Coronary artery (tissue), 2 donors: ENCODE measurements at regions not wholly inside any gene's neighbourhood (a gene's known extent, or its start where the extent isn't known, plus 50 kb on each side); places are given as distances from the start of the nearest gene placed in this dataset.

Experiments
- DNase-seq: peaks from one replicate; pipeline ENCODE4 v3.0.0-alpha.2; 2017; ENCODE audit warnings: low spot score
- H3K27ac ChIP-seq, 2 donors: fragments of 200-600 bp; sonication (generic); one replicate each; pipeline ENCODE4 v1.5.1; 2016 to 2019
- H3K4me3 ChIP-seq: fragments of 200-600 bp; sonication (generic); 2 replicates; pipeline ENCODE4 v1.5.1; 2016; ENCODE audit warnings: mild to moderate bottlenecking, moderate library complexity
- CTCF ChIP-seq: fragments of 200-600 bp; sonication (generic); IDR thresholded peaks from one replicate; pipeline ENCODE4 v1.5.1; 2019; ENCODE audit warnings: antibody characterized with exemption

- TF ChIP-seq CTCF: no peak
- no peak overlapping the region for H3K27ac ChIP-seq
- H3K4me3 ChIP-seq: no peak overlapping the region
- DNase-seq: no peak
These were observed 726.9 kb upstream of the TMPRSS15 start for GRCh38 chr21:19130379-19131028.

GRCh38 chr21:19141511-19141910 lies 737.9 kb upstream of the TMPRSS15 start:
- H3K4me3 ChIP-seq: no peak overlapping the region
- no peak for DNase-seq
- TF ChIP-seq CTCF: no peak
- no peak overlapping the region for H3K27ac ChIP-seq

- no peak overlapping the region for H3K4me3 ChIP-seq
- no peak for DNase-seq
- H3K27ac ChIP-seq: no peak overlapping the region
- no peak for TF ChIP-seq CTCF
These were observed 742.2 kb upstream of the TMPRSS15 start for GRCh38 chr21:19145682-19146293.

- no peak overlapping the region for H3K4me3 ChIP-seq
- no peak for DNase-seq
- TF ChIP-seq CTCF: no peak
- no peak overlapping the region for H3K27ac ChIP-seq
These were observed 744.5 kb upstream of the TMPRSS15 start for GRCh38 chr21:19148056-19148455.

- TF ChIP-seq CTCF: no peak
- no peak overlapping the region for H3K27ac ChIP-seq
- no peak overlapping the region for H3K4me3 ChIP-seq
- DNase-seq: no peak
These were observed 768.0 kb upstream of the TMPRSS15 start for GRCh38 chr21:19171585-19171984.

GRCh38 chr21:19181604-19182140 lies 778.1 kb upstream of the TMPRSS15 start:
- no peak overlapping the region for H3K27ac ChIP-seq
- TF ChIP-seq CTCF: no peak
- H3K4me3 ChIP-seq: no peak overlapping the region
- DNase-seq: no peak

GRCh38 chr21:19197950-19198349 lies 794.4 kb upstream of the TMPRSS15 start:
- Histone ChIP-seq H3K4me3 (no peak overlapping the region), H3K27ac (no peak overlapping the region)
- no peak for DNase-seq
- no peak for TF ChIP-seq CTCF
